Kidney capillary endothelial cell (primary cell): ENCODE measurements at regions not wholly inside any gene's neighbourhood (a gene's known extent, or its start where the extent isn't known, plus 50 kb on each side); places are given as distances from the start of the nearest gene placed in this dataset.

Experiments
- DNase-seq: peaks from one replicate; pipeline ENCODE4 v3.0.0-alpha.2; 2018; ENCODE audit warnings: low spot score

DNA sequence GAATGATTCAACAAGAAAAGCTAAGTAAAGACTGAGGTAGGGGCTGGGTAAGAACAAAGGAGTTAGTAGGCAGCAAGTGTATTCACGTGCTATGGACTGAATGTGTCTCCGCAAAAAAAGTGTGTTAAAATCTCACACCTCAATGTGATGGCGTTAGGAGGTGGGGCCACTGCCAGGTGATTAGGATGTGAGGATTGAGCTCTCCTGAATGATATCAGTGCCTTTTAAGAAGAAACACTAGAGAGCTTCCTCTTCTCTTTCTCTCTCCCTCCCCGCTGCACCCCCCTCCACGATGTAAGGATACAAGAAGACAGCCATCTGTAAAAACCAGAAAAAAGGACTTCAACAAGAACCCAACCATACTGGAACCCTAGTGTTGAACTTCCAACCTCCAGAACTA lies 396.1 kb upstream of the PLXNA2 start:
- no peak for DNase-seq

DNA sequence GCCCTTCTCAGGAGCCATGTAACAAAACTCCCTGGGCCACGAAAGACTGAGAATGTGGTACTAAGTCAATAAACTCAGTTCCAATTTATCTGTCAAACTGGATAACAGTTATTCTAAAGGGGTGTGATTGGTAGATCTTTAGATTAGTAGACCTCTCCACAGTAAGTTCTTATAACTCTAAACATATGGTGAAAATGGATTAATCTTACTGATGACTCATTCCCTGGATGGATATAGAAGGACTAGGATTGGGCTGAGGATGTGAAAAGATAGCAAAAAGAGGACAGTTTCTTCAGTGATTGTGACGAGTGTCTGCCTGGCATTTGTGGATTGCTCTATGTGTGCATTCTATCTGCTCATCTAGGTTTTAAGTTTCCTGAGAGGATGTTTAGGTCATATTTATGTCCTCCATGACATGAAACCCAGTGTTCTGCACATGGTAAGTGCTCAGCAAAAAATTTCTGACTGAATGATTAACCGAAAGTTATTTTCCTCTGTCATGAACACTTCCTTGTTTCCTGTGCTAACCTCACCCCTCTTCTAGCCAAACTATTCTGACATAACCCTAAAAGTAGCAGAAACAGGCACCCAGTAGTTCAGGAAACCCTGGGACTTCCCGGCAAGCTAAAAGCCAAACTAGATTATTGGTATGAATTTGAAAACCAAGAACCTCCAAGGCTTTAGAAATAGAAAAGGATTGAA lies 397.5 kb upstream of the PLXNA2 start:
- no peak for DNase-seq

DNA sequence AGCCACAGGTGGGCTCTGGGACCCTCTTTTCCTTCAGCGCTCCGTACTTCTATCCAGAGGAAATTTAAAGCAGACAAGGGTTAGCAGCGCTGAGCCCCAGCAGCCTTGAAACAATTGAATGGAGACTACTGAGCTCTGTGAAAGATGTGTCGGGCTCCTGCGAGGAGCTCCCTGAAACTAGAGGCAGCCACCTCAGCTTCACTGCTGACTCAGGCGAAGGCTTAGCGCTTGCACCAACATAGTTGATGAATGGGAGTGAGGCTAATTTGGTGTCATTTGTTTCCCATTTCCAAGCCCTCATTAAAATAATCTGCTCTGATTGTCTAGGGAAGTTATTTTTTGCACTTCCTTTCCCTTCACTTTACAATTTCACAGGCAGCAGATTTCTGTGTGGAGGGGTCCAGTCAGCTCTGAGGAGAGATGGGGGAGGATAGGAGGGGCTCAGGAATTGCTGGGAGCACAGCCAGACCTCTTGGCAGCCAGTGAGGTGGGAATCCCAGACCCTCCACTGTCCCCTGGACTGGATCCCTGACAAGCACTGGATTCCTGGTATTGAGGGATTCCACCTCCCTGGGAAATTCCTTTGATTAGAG lies 398.9 kb upstream of the PLXNA2 start:
- no peak for DNase-seq

DNA sequence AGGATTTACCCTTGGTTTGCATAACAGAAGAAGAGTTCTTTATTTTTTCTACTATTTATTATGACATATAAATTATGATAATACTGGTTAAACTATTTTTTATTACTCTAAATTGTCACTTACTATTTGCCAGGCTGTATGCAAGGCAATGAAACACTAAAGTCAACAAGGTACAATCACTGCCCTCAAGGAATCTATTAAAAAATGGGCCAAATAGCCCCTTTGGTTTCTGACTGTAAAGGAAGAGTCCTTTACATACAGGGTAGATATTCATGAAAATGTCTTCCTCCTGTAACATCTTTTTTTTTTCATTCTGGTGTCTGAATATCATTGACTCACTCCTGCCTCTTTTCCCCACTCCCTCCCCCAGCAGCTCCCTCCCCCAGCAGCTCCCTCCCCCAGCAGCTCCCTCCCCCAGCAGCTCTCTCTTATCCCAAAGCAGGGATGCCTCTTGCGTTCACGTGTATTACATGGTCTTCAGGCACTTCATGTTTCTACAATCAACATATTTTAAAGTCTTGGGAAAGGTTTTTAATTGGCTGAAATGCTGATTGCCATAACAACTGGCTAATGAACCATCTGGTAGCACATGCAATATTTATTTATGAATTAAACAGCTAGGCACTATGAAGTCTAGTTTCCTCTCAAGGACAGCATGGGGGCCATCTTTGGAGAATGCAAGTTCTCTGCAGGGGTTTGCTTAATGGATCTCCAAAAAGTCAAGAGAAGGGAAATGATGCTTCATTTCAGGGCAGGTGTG lies 400.4 kb upstream of the PLXNA2 start:
- DNase-seq, result no peak

DNA sequence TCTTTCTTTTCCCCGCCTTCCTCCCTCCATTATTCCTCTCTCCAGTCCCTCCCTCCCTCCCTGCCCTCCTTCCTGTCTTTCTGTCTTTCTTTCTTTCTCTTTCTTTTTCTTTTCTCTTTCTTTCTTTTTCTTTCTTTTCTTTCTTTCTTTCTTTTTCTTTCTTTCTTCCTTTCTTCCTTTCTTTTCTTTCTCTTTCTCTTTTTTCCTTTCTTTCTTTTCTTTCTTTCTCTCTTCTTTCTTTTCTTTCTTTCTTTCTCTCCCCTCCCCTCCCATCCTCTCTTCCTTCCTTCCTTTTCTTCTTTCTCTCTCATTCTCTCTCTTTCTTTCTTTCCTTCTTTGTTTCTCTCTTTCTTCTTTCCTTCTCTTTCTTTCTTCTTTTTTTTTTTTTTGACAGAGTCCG lies 402.2 kb upstream of the PLXNA2 start:
- no peak for DNase-seq

DNA sequence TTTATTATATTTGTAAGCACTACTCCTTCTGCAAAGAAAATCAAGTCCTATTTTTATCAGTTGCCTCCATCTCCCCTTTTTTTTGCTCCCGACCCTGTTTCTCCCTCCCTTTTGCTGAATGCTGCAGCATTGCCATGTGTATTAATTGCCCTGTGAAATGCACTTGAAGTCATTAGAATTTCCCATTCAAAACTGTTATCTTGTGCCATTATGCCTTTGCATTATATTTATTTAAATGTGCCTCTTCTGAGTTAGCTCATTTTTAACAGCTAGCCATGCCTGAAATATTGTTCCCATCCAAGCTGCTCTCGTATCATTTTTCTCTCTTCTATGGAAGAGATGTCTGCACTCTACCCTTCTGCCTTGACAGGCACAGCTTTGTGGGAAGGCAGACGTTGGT lies 404.0 kb upstream of the PLXNA2 start:
- DNase-seq, result no peak

DNA sequence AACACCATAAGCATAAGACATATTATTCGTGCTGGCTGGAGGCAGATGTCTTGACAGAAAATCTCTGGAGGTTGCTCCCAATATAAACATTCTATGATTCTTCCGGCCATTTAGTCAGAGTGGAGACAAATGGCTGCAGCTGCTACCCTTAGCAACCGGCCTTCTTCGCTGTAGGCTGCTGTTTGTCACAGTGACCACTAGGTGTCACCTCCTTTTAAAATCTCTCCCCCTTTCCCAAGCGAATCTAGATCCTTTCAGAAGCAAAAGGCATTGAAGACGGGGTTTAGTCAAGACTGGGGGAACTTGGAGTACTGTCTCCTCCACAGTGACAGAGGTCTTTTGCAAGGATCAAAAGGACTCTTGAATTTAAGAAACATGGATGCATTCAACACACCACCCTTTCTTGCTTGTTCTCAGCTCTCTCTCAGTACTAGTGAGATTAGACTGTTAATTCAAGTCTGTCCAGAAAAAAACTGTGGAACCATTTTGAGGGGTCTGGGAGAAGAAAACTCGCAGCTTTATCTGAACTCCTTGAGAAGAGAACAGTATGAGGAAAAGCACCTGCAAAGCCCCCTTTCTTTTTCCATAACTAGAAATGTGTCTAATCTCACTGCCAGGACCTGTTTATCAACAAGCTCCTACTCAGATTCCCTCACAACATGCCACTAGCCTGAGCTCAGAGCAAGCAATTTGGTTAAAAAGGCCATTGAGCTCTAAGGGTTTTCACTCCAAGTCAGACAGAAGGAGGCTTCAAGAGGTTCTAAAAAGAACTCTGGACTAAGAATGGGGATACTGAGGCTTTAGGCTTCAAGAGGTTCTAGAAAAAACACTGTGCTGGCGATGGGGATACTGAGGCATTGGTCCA lies 408.3 kb upstream of the PLXNA2 start:
- peak; percentile 84 for DNase-seq

DNA sequence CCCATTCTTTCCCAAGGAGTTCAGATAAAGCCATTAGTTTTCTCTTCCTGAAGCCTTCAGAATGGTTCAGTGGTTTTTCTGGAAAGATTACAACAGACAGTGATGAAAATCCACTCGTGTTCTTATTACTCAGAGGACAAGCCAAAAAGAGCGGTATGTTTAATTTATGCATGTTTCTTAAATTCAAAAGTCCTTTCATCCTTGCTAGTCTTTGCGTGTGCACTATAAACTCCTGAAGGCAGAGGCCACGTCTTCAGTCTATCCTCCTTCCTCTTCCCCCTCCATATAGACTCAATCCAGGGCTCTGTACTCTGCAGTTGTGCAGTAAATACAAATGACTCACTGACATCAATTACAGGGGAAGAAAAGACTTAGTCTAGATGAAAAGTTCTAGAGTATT lies 409.2 kb upstream of the PLXNA2 start:
- no peak for DNase-seq

DNA sequence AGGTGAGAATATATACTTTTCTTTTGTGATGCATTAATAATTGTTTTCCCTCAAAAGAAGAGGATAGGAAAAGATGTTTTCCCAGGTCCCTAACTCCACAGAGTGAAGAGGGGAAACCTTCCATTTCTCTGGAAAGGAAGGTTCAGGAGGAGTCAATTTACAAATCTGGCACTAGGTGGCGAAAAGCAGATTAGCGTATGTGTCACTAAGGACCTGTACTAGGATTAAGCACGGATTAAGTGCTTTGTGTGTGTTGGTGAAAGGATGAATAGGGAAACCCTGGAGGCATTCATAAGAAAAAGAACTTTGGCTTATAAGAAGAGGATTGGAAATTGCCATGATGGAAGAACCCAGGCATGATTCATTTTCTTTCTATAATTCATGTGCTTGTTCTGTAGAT lies 410.1 kb upstream of the PLXNA2 start:
- DNase-seq, result peak; percentile 26

DNA sequence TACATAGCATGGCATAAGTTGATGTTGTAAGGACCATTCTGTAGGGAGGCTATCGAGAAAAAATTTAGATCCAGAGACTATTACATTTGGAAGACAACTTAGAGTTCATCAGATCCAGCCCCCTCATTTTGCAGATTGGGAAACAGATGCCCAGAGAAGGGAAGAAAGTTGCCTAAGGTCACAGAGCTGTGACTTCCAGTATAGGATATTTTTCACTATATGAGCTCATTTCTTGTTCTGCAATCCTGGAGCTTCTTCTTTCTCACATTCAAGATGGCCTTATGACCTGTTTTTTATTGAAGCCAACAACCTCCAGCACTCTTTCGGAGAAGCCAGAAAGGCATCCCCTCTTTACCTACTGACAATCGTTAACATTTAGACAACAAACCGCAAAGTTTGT lies 421.8 kb upstream of the PLXNA2 start:
- no peak for DNase-seq

DNA sequence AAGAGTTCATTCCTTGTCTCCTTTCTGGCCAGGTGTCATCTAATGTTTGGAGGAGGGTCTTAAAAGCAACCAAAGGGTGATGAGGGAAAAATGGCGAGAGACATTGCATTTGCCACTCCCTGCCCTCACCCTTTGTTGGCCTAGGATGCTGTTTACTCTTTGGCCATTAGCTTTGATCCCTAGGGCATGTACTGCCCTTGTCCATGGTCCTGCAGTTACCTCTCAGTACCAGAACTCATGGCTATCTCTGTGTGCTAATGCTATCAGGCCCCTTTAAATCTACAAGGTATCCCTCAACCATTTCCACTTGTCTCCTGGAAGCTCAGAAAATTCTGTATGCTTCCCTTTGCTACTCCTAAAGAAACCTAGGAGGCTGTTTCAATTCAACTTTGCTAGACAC lies 424.8 kb upstream of the PLXNA2 start:
- no peak for DNase-seq

DNA sequence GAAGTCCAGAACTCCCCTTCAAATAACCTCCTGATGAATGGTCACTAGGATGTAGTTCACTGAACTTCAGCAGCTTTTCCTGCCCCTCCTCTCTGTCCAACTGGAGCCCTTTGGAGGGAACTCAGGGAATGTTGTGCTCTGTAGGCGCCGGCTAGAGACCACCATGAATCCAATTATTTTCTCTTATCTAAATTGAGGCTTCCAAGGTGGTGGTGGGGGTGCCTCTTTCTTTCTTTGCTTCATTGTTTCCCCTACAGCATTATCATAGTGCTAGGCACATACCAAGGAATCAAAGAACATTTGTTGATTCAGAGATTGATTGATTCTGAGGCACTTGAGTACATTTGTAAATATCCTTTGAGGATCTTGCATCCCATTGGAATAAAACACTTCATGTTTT lies 426.6 kb upstream of the PLXNA2 start:
- DNase-seq, result no peak

DNA sequence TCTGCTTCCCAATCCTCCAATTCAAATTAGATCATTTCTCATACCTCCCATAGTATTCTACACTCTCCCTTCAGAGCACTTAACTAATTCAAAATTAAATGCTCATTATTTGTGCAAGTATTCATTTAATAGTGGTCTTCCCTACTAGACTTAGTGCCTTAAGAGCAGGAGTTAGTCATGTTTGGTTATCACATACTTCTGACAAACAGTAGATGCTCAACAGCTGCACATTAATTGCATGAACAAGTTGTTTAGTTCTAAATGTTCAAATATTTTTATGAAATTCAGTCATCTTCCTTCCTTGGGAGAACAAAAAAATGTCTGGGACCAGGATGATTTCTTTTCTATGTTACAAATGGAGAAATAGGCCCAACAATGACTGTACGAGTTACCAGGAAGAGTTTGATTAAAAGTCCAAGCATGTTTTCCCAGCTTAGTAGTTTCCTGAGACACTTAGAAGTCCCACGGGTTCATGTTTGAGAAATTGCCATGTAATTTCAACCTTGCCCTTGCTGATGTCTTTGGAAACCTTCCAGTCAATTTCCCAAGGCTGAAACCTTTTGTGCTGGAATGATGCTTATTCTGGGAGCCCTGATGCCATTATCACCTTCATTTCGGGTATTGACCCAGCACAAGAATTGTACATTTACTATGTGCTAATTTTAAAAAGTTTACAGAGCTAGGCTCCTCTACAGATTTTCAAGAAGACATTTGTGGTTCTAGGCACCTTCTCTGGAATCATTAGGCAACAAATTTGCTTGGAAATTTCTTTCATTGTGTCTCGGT lies 437.9 kb upstream of the PLXNA2 start:
- DNase-seq, result peak; percentile 8

DNA sequence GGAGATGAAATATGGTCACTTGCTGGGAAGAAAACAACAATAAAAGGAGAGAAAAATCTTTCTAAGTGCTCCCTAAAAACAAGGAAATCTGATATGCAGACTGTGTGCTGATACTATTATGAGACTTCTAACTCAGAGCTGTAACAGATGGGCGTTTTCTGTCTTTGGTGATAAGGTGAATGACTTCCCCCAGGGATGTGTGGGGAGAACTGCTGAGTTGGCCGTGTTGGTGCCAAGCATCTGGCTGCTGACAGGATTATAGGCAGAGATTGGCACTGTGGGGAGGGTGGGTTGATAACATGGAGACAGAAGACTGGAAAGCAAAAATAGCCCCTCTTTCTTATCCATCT lies 438.5 kb upstream of the PLXNA2 start:
- no peak for DNase-seq

DNA sequence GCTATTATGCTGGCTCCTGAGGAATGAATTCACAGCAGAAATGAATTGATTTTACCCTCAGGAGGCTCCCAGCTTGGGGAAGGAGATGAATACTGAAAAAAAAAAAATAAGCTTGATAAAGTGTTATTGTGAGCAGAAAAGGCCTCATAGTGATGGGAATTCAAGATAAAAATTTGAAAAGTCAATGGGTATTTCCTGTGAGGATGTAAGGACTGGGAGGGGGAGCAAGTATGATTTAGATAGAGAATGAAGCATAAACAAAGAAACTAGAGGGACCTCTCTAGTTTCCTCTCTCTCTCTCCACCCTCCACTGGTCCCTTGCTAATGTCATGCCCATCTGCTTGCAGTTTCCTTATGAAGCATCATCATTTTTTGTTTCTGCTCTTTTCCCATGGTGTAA lies 439.0 kb upstream of the PLXNA2 start:
- no peak for DNase-seq

DNA sequence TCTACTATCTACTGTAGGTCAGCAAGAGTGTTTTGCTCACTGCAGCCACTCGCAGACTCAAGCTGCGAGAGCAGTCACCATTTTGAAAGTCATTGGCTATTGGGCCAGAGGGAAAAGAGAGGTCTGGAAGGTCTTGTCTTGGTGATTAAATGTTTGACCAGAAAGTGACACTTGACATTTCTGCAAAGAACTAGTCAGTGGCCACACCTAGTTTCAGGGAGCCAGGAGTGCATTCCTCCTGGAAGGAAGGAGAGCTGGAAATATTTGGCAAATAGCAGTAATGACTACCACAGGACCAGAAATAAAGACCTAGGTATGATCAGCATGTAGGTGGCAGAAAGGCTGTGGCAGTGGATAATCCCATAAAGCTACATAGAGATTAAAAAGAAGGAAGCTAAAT lies 440.0 kb upstream of the PLXNA2 start:
- DNase-seq, result no peak

DNA sequence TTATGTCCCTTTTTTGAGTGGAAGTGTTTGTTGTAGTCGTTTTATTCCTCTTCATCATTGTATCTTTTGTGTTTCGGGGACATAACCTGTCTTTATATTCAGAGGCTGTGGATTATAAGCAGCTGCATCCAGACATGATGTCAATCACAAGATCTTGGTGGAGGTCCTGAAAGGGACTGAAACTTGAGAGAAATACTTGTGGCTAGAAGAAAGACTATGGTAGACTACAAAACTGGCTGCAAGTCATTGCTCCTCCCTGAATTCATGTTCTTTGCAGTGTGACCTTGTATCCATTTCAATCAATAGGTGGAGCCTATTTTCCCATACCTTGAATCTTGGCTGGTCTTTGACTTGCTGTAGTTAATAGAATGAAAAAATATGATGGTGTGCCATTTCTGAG lies 442.4 kb upstream of the PLXNA2 start:
- DNase-seq, result no peak

DNA sequence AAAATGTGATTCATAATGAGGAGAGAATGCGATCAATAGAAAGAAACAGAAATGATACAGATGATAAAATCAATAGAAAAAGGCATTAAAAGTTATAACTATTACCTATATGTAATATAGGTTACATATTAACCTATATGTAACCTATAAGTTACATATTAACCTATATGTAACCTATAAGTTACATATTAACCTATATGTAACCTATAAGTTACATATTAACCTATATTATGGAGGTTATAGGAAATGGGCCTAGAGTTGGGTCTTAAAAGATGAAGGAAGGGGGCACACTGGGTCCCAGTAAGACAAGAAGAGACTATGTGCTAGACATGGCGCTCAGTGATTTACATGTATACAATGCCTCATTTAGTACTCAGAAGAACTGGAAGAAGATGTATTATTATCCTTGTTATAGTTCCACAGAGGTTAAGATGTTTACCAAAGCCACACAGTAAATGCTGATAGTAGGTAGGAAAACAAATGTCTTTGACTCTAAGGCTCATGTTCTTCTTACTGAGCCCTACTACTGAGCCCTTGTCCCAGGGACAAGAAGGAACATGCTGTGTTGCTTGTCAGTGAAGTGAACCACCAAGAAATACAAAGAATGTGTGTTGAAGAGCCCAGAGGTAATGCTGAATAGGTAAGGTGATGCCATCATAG lies 444.6 kb upstream of the PLXNA2 start:
- no peak for DNase-seq

DNA sequence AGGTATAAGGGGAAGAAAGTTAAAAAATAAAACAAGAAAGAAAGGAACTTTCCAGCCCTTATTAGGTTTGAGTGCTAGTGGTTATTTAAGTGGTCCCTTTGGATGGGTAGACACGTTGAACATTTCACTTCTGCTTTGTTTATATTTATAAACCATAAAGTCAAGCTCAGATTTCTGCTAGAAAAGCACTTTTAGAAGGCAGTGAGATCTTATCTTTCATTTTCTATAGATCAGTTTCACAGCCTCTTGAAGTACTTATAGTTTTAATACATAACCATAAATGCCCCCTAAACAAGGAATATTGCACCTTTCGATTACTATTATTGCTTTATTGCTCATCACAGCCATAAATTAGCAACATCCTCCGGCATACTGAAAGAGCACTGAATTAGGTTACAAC lies 446.8 kb upstream of the PLXNA2 start:
- no peak for DNase-seq

DNA sequence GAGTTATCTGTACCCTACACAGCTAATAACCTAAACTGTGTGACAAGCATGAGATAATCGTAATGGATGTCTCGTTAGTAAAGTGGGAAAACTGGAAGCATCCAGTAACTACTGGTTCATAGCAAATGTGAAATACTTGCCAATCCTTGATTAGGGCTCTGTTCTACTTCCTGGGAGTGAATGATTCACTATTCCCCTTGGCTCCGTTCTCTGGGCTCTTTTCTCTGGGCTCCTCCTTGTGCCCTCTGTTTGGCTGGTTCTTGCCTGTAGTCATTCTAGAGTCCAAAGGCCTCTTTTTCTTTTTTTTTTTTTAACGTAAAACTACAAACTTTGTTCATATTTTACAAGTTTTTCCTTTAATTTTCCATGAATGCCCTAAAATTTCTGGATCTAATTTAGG lies 465.8 kb upstream of the PLXNA2 start:
- no peak for DNase-seq

DNA sequence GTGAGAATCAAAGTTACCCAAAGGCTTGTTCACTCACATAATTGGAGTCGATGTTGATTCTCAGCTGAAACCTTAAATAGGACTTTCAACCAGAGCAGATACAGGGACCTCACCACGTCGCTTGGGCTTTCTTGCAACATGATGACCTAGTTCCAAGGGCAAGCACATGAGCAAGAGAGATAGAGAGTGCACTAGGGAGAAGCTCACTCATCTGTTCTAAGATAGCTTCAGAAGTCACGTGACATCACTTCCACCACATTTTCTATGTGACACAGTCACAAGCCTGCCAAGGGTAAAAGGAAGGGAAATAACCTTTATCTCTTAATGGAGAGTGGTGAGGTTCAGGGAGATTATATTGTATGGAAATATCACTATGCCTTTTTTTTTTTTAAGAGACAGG lies 470.1 kb upstream of the PLXNA2 start:
- DNase-seq, result no peak
